Osteocyte (in vitro differentiated cells): ENCODE measurements at regions not wholly inside any gene's neighbourhood (a gene's known extent, or its start where the extent isn't known, plus 50 kb on each side); places are given as distances from the start of the nearest gene placed in this dataset.

Source experiments
- DNase-seq: peaks from one replicate; pipeline ENCODE4 v3.0.0; 2021; ENCODE audit warnings: mixed read lengths; ENCODE audit not compliant: unreplicated experiment; ENCODE audit errors: extremely low spot score
- H3K27ac Mint-ChIP-seq: one replicate; pipeline ENCODE4 v1.8.0; 2021; ENCODE audit warnings: mild to moderate bottlenecking, mixed read lengths; ENCODE audit not compliant: unreplicated experiment
- H3K27me3 Mint-ChIP-seq: one replicate; pipeline ENCODE4 v1.8.0; 2021; ENCODE audit warnings: mixed read lengths; ENCODE audit not compliant: unreplicated experiment
- H3K36me3 Mint-ChIP-seq: one replicate; pipeline ENCODE4 v1.8.0; 2021; ENCODE audit warnings: mixed read lengths; ENCODE audit not compliant: unreplicated experiment
- H3K4me1 Mint-ChIP-seq: one replicate; pipeline ENCODE4 v1.8.0; 2021; ENCODE audit warnings: mixed read lengths; ENCODE audit not compliant: unreplicated experiment
- H3K4me3 Mint-ChIP-seq: one replicate; pipeline ENCODE4 v1.8.0; 2021; ENCODE audit warnings: mild to moderate bottlenecking, moderate library complexity, mixed read lengths; ENCODE audit not compliant: unreplicated experiment
- H3K9me3 Mint-ChIP-seq: one replicate; pipeline ENCODE4 v1.8.0; 2021; ENCODE audit warnings: mixed read lengths; ENCODE audit not compliant: unreplicated experiment
- TF ChIP-seq, protein P1 (sequence below): fragments of 200-600 bp; sonication (generic); IDR thresholded peaks from 2 replicates; pipeline ENCODE4 v1.5.0; 2021; ENCODE audit warnings: antibody characterized with exemption, mild to moderate bottlenecking, moderate library complexity

DNA sequence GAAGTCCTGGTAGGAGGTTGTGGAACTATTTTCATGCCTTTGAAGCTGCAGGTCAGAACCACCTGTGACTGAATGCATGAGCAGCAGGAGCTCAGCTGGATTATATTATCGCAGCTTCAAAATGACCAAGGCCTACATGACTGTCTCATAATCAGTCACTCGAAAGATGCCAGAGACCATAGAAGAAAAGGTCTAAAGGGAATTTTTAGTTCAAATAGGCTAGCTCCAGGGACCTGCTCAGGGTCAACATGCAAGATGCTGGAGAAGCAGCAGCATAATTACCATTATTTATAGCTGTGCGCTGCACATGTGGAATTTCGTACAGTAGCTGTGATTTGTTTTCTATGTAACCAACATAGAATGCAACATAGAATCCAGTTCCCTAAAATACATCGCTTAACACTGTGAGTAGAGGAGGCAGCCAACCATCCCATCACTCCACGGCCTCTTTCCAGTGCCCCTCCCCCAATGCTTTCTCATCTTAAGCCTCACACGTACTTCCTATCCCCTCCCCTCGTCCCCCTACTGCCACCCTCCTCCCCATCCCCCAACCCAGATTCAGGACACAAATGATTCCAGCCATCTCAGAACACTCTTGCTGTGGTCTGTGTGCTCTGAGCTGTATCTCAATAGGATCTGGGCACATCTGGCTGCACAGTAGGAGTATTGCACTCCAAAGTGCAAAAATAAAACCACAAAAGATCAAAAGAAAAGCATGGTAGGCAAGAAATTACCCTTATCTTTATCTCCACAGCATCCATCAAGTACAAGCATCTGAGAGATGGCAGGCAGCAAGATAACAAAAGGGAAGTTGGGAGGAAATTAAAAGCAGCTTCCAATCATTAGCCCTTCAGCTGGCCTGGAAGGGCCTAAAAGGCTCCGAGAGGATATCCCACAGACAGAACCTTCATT is 352.8 kb upstream of the SEMA6D start:
- TF ChIP-seq, protein P1, sequence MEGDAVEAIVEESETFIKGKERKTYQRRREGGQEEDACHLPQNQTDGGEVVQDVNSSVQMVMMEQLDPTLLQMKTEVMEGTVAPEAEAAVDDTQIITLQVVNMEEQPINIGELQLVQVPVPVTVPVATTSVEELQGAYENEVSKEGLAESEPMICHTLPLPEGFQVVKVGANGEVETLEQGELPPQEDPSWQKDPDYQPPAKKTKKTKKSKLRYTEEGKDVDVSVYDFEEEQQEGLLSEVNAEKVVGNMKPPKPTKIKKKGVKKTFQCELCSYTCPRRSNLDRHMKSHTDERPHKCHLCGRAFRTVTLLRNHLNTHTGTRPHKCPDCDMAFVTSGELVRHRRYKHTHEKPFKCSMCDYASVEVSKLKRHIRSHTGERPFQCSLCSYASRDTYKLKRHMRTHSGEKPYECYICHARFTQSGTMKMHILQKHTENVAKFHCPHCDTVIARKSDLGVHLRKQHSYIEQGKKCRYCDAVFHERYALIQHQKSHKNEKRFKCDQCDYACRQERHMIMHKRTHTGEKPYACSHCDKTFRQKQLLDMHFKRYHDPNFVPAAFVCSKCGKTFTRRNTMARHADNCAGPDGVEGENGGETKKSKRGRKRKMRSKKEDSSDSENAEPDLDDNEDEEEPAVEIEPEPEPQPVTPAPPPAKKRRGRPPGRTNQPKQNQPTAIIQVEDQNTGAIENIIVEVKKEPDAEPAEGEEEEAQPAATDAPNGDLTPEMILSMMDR: no peak
- no peaks in the 10 kb centered on the region for H3K4me1 Mint-ChIP-seq
- no peaks in the 10 kb centered on the region for H3K27me3 Mint-ChIP-seq
- no peak overlapping the region for H3K27ac Mint-ChIP-seq
- no peaks in the 10 kb centered on the region for H3K36me3 Mint-ChIP-seq
- no peak overlapping the region for H3K4me3 Mint-ChIP-seq
- H3K9me3 Mint-ChIP-seq: no peaks in the 10 kb centered on the region
- DNase-seq: no peak

DNA sequence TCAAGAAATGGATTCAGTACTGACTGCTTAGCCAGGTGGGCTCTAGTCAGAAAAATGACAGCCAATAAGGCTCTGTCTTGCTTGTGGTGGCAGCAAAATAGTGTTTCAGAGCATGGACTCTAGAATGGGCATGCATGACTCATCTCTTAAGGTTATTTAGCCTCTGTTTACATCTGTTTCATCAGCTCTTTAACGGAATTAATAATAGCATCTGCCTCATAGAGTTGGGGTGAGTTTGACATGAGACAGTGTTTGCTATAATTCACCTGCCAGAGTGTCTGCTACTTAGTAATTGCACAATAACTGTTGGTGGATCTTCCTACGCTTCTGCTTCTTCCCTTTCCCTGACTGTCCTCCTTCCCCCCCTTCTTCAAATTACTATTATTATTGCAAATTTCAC is 350.4 kb upstream of the SEMA6D start:
- no peaks in the 10 kb centered on the region for H3K36me3 Mint-ChIP-seq
- TF ChIP-seq, protein P1: no peak
- DNase-seq: no peak
- H3K27me3 Mint-ChIP-seq: no peaks in the 10 kb centered on the region
- H3K4me1 Mint-ChIP-seq: no peaks in the 10 kb centered on the region
- H3K9me3 Mint-ChIP-seq: no peaks in the 10 kb centered on the region
- H3K4me3 Mint-ChIP-seq: no peak overlapping the region
- H3K27ac Mint-ChIP-seq: no peak overlapping the region

DNA sequence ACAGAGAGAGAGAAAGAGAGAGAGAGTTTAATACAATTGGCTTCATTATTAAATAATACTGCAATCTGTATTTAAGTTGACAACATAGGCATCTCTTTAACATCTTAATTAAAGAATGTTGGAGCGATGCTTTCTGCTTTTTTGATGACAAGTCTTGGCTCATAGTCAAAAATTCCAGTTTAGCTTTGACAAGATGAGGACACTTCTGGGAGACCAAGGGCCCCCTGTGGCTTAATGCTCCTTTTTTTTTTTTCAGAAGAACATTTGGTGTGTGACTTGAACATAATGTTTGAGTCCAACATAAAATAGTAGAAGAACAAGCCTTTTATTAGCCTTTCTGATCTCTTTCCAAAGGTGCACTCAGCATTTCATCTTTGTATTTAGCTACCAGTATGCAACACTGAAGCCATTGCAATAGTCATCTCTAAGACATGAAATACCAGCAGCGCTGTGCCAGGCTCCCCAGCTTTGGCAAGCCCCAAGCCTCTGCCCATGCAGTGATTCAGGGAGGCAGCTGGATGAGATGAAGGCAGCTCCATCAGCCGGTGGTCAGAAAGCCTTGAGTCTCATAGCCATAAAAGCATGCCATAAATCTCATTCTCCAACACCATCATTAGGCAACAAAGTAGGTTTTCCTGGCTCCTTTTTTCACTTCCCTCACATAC is 349.4 kb upstream of the SEMA6D start:
- TF ChIP-seq, protein P1: no peak
- no peaks in the 10 kb centered on the region for H3K4me1 Mint-ChIP-seq
- no peak overlapping the region for H3K4me3 Mint-ChIP-seq
- no peaks in the 10 kb centered on the region for H3K27me3 Mint-ChIP-seq
- no peaks in the 10 kb centered on the region for H3K9me3 Mint-ChIP-seq
- no peak for DNase-seq
- no peak overlapping the region for H3K27ac Mint-ChIP-seq
- H3K36me3 Mint-ChIP-seq: no peaks in the 10 kb centered on the region

DNA sequence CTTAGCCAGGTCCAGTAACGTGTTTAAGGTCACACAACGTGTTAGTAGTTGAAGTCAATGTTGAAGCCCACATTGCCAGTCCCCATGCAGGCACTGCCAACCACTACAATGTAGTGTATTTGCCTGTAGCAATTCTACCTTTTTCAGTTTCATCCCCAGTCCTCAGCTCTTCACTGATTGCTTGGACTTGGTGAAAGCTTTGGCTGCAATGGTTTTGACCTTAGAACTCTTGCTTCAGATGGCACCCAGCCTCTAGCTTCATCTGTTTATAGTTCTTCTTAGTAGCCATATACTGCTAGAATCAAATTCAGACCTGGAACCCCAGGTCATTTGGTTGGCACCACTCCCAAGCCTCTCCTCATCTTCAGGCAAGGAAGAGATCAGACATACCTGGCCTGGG is 345.4 kb upstream of the SEMA6D start:
- no peaks in the 10 kb centered on the region for H3K36me3 Mint-ChIP-seq
- no peaks in the 10 kb centered on the region for H3K4me1 Mint-ChIP-seq
- no peak overlapping the region for H3K27ac Mint-ChIP-seq
- H3K27me3 Mint-ChIP-seq: no peaks in the 10 kb centered on the region
- DNase-seq: no peak
- TF ChIP-seq, protein P1: no peak
- H3K4me3 Mint-ChIP-seq: no peak overlapping the region
- no peaks in the 10 kb centered on the region for H3K9me3 Mint-ChIP-seq

DNA sequence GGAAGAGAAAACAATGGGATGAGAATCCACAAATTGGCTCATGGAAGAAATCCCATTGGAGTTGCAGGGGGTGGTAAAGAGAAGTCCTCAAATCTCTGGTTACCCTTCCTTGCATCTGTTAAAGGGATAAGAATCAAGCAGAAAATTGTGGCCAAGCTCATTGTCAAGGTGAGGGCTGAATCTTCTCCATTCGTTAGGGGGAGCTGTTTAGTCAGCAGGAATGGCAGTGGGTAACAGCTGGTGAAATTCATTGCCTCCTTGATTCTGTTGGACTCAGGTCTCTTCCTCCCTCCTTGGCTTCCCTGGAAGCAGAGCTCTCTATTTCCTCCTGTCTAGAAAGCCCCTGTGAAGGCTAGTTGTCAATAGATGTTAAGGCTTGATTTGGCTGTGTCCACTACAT is 343.1 kb upstream of the SEMA6D start:
- no peak for DNase-seq
- H3K9me3 Mint-ChIP-seq: no peaks in the 10 kb centered on the region
- peaks cover 3% of the 10 kb centered on the region for H3K27me3 Mint-ChIP-seq
- no peaks in the 10 kb centered on the region for H3K4me1 Mint-ChIP-seq
- H3K4me3 Mint-ChIP-seq: no peak overlapping the region
- no peaks in the 10 kb centered on the region for H3K36me3 Mint-ChIP-seq
- H3K27ac Mint-ChIP-seq: no peak overlapping the region
- TF ChIP-seq, protein P1: no peak
